ENCODE measurements at regions not wholly inside any gene's neighbourhood (a gene's known extent, or its start where the extent isn't known, plus 50 kb on each side); places are given as distances from the start of the nearest gene placed in this dataset.

- TF ChIP-seq POLR2AphosphoS5 (IDR thresholded peaks at IDR 0.05; ENCODE audit: borderline replicate concordance, low read depth, low read length) (no peak), EZH2 (IDR thresholded peaks at IDR 0.05) (no peak)
Measured at GRCh38 chr1:96002969-96003964, 718.3 kb upstream of the PTBP2 start.

Data from SK-N-MC (cell line).